Erythroblast (primary cell): ENCODE measurements at regions not wholly inside any gene's neighbourhood (a gene's known extent, or its start where the extent isn't known, plus 50 kb on each side); places are given as distances from the start of the nearest gene placed in this dataset.

Experiments used
- GATA1 ChIP-seq: IDR thresholded peaks from 2 replicates; pipeline ENCODE4 v1.6.1; 2011; ENCODE audit warnings: low read depth, mild to moderate bottlenecking, control low read depth, low read length, moderate library complexity
- POLR2A ChIP-seq: IDR thresholded peaks from 2 replicates; pipeline ENCODE4 v1.6.1; 2011; ENCODE audit warnings: mild to moderate bottlenecking, low read length

DNA sequence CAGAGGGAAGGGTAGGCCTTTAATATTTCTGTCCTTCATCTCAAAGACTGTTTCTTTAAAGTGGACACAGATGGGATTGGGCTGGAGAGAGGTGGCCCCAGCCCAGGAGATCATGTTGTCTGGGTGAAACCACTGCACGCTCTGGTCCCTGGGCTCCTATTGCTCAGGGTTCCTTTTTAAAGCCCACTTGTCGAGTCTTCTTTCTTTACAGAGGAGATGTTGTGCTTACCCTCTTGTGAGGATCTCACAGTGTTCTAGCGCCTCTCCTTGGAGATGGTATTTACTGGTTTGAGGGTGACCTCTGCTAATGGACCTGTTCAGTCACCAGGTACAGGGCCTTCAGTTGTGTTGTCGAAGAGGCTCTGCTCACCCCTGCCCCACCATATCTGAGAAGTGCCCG, 128.4 kb downstream of the TM9SF2 start:
- TF ChIP-seq POLR2A (no peak), GATA1 (no peak)
